ENCODE measurements at regions not wholly inside any gene's neighbourhood (a gene's known extent, or its start where the extent isn't known, plus 50 kb on each side); places are given as distances from the start of the nearest gene placed in this dataset.
"Not testable (repeated sequence)": the region's sequence is repeated elsewhere in the genome, so short reads cannot be mapped to it uniquely, and the experiment has no call there.

- no peak for FAIRE-seq
These were observed 513.4 kb downstream of the ZNF385D start for GRCh38 chr3:21237638-21238037.

- no peak for FAIRE-seq
These were observed 515.5 kb downstream of the ZNF385D start for GRCh38 chr3:21235491-21235890.

- no peak for FAIRE-seq
These were observed 516.1 kb downstream of the ZNF385D start for GRCh38 chr3:21234933-21235332.

GRCh38 chr3:21229426-21230135, 521.4 kb downstream of the ZNF385D start:
- FAIRE-seq, result no peak

- FAIRE-seq, result no peak
These were observed 524.9 kb downstream of the ZNF385D start for GRCh38 chr3:21226086-21226485.

- no peak for FAIRE-seq
These were observed 530.1 kb downstream of the ZNF385D start for GRCh38 chr3:21220944-21221343.

- no peak for FAIRE-seq
These were observed 534.4 kb downstream of the ZNF385D start for GRCh38 chr3:21216598-21216997.

GRCh38 chr3:21204122-21204521, 546.9 kb downstream of the ZNF385D start:
- FAIRE-seq, result not testable (repeated sequence)

GRCh38 chr3:21195203-21195602, 555.8 kb downstream of the ZNF385D start:
- FAIRE-seq, result no peak

GRCh38 chr3:21194036-21194435, 557.0 kb downstream of the ZNF385D start:
- FAIRE-seq, result not testable (repeated sequence)

- no peak for FAIRE-seq
These were observed 562.6 kb downstream of the ZNF385D start for GRCh38 chr3:21188459-21188858.

GRCh38 chr3:21185816-21186314, 565.1 kb downstream of the ZNF385D start:
- no peak for FAIRE-seq

GRCh38 chr3:21174461-21174860, 576.5 kb downstream of the ZNF385D start:
- no peak for FAIRE-seq

- FAIRE-seq, result no peak
These were observed 580.0 kb downstream of the ZNF385D start for GRCh38 chr3:21170964-21171363.

- FAIRE-seq, result no peak
These were observed 581.1 kb downstream of the ZNF385D start for GRCh38 chr3:21169948-21170347.

GRCh38 chr3:21168471-21168870, 582.5 kb downstream of the ZNF385D start:
- FAIRE-seq, result no peak

- FAIRE-seq, result no peak
These were observed 587.1 kb downstream of the ZNF385D start for GRCh38 chr3:21163956-21164355.

GRCh38 chr3:21159543-21159906, 591.5 kb downstream of the ZNF385D start:
- FAIRE-seq, result no peak

GRCh38 chr3:21158861-21159542, 592.0 kb downstream of the ZNF385D start:
- no peak for FAIRE-seq

GRCh38 chr3:21154911-21155310, 596.1 kb downstream of the ZNF385D start:
- FAIRE-seq, result no peak

- no peak for FAIRE-seq
These were observed 598.5 kb downstream of the ZNF385D start for GRCh38 chr3:21152555-21152954.

- FAIRE-seq, result no peak
These were observed 608.1 kb downstream of the ZNF385D start for GRCh38 chr3:21142949-21143348.

GRCh38 chr3:21142031-21142430, 609.0 kb downstream of the ZNF385D start:
- FAIRE-seq, result no peak

- FAIRE-seq, result no peak
These were observed 610.2 kb downstream of the ZNF385D start for GRCh38 chr3:21140785-21141184.

GRCh38 chr3:21138085-21138484, 612.9 kb downstream of the ZNF385D start:
- no peak for FAIRE-seq
